NCI-H128 (cell line): ENCODE measurements at regions not wholly inside any gene's neighbourhood (a gene's known extent, or its start where the extent isn't known, plus 50 kb on each side); places are given as distances from the start of the nearest gene placed in this dataset.

Source experiments
- DNase-seq: peaks from one replicate; lab custom pipeline; 2025; ENCODE audit not compliant: unreplicated experiment; lab: John Stamatoyannopoulos, UW

DNA sequence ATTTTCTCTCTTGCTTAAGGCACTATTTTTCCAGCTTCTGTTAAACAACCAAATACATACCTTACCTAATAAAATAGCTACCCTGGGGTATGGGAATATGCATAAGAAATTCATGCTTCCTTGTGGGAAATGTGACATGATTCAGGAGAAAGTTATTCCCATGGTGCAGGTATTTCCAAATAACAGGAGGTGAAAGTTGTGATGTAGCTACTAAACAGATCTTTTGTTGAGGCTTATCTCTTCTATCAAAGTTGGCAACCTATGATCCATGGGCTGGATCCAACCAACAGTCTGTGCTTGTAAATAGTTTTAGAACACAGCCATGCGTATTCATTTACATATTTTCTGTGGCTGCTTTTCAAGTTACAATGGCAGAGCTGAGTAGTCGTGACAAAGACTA, 177.8 kb upstream of the NBEA start:
- DNase-seq, result no peak

- DNase-seq, result no peak
Measured at GRCh38 chr13:34765446-34766180, 176.5 kb upstream of the NBEA start.

- DNase-seq, result no peak
Measured at GRCh38 chr13:34767778-34768177, 174.3 kb upstream of the NBEA start.

GRCh38 chr13:34772206-34772605, 169.9 kb upstream of the NBEA start:
- no peak for DNase-seq

DNA sequence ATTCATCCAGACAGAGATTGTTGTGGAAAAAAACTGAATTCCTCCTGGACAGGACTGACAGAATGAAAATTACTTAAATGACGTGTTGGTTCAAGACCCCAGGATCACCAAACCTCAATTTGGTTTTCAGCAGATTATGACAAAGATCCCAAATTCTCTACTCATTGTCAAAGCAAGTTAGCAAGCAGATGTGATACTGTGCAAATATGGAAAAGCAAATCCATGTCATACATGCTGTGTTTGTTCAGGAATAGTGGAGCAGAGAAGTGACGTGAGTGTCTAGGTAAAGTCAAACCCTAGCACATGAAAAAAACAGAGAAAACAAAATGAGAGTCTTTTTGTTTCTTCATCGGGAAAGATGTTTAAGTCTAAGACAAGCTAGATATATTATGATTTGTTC, 169.2 kb upstream of the NBEA start:
- no peak for DNase-seq

DNA sequence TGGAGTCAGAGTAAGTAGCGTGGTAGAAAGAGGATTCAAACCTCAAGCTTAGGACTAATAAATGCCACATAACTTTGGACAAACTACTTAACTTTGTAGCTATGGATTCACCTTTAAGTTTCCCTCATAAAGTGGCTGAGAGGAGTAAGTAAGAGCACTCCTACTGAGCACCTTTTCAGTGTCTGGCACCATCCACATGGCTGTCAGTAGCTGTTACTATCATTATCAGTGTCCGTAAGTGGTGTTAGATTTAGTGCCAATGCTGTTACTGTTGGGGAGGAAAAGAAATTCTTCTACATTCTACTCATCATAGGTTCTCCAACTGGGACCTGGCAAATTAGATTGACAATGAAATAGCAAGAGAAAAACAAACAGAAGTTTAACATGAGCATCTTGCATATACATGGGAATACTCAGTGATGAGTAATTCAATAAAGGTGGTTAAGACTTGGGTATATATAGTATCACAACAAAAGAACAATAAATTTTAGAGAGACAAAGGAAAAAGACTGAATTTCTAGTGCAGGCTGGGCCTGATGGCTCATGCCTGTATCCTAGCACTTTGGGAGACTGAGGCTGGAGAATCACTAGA, 165.6 kb upstream of the NBEA start:
- no peak for DNase-seq

DNA sequence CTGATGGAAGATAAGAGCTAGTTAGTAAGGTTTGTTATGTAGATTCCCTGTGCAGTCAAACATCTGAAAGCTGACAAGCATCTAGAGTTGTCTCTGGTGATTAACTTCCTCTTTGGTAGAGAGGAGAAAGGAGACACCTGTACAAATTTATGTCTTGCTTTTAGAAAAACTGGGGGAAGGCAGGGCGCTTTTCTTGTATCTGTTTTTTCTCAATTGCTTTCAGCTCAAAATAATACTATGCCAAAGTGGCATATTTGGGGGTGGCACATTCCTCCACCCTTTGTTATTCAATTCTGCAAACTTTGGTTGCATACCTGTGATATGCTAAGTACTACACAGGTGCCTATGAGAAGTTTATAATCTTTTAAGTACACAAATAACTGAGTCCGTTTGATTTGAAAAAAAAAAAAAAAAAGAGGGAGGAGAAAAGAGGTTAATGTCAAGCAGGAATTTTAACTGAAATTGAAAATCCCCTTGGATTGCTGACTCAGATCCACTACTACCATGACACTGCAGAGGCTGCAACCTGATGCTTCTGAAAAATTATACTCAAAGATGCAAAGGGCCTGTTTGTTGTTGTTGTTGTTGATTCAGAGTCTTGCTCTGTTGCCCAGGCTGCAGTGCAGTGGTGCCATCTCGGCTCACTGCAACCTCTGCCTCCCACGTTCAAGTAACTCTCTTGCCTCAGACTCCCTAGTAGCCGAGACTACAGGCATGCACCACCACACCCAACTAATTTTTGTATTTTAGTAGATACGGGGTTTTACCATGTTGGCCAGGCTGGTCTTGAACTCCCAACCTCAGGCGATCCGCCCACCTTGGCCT, 164.8 kb upstream of the NBEA start:
- no peak for DNase-seq

GRCh38 chr13:34777914-34778303, 164.2 kb upstream of the NBEA start:
- no peak for DNase-seq

- no peak for DNase-seq
Measured at GRCh38 chr13:34779171-34779570, 162.9 kb upstream of the NBEA start.

GRCh38 chr13:34793301-34793700, 148.8 kb upstream of the NBEA start:
- no peak for DNase-seq

- DNase-seq, result no peak
Measured at GRCh38 chr13:34803756-34804155, 138.3 kb upstream of the NBEA start.

DNA sequence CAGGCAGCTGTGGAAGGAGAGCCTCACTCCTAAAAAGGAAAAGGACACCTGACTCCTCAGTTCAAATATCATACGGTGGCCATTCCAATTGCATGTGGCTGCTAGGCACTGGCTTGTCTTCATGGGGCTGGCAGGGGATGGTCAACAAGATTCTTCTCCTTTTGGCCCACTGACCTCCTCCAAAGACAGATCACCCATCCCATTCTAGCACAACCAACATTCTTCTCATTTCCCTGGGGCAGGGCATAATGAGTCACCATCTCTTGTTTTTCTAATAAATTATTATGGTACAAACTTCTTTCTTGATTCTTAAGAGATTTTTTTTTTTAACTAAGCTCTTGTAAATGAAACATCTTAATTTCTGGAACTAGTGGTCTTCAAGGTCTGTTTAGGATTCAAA, 136.7 kb upstream of the NBEA start:
- DNase-seq, result no peak

GRCh38 chr13:34808649-34809048, 133.4 kb upstream of the NBEA start:
- DNase-seq, result no peak

DNA sequence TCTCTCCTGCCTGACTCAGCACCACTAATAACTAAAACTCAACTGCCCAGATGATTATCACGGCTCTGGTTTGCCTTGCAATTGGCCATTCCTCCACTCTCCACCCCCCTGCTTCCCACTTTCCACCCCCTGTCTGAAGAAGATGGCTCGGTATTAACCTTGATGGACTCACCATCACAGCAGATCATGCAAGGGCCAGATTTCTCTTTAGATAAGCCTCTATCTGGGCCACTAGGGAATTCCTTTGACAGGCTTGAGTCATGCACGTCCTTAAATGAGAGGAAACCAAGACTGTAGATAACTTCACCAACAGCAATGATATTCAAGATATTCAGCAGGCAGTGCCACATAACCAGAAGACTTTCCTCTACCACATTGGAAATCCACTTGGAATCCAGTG, 131.1 kb upstream of the NBEA start:
- DNase-seq, result no peak

DNA sequence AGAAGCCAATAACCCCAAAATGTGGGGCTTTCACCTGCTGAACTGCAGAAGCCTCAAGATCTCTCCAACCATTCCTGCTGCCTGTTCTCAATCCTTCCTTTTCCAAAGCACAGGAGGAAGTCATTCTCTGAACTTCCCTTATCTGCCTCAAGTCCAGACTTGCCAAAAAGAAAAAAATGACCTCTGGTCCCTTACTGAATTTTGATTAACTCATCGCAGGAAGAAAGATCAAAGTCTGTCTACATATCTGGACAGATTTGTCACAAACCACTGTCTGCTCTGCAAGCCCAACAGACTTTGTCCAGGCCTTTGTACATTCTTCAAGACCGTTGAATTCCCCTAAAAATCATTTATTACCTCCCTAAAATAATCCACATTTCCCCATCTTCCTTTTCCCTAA, 126.5 kb upstream of the NBEA start:
- DNase-seq, result no peak

DNA sequence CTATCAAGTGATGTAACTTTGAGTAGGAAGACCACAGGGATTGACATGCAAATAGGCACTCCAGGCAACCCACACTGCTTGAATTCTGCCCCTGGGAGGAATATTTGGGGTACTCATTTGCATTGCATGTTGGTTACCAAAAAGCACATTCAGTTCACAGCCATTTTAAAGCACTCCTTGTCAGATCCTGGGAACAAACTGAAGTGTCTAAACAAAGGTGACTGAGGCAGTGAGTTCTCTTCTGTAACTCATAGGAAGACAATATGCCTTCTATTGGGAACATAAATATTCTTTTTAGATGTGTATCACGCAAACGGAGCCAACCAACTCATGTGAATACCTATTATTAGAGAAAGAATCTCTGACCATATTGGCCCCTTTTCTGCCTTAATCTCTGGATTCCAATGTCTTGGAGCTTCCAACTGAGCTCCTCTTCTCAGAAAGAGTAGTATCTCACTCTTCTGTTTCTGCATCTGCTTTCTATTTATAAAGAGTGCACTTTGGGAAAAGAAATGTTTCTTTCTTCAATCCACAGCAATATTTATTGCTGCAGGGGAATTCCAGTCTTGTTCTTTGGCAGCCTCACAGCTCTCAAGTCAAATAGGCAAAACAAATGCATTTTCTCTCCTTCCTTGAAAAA, 125.7 kb upstream of the NBEA start:
- no peak for DNase-seq

GRCh38 chr13:34816908-34817665, 125.0 kb upstream of the NBEA start:
- DNase-seq, result no peak

- no peak for DNase-seq
Measured at GRCh38 chr13:34822650-34823049, 119.4 kb upstream of the NBEA start.

- DNase-seq, result no peak
Measured at GRCh38 chr13:34826432-34826831, 115.6 kb upstream of the NBEA start.

DNA sequence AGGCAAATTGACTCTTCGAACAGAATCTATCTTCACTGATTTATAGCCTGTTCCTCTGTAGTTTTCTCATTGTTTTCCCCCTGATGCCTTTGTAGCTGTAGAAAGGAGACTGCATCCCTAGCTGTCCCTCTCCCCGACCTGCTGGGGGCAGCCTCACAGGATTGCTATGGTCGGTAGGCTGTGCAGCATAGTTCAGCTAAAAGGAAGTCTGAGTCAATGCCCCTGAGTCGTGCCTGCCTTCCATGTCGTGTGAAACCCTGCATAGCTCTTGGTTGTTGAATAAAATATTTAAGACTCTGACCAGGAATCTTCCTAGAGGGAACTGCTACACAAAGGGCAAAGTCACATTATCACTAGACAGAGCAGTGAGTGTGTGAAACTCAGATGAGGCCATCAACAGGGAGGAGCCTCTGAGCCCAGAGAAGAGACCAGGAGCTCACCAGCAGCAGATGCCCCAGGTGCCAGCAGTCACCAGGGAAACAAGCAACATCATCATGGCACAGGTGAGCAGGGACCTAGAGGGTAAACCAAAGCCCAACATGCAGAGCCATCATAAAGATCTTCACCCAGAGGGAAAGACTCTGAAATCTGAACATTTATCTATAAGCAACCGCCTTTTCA, 108.4 kb upstream of the NBEA start:
- DNase-seq, result no peak

GRCh38 chr13:34842466-34842865, 99.6 kb upstream of the NBEA start:
- no peak for DNase-seq
